AG09319 (cell line): ENCODE measurements at regions not wholly inside any gene's neighbourhood (a gene's known extent, or its start where the extent isn't known, plus 50 kb on each side); places are given as distances from the start of the nearest gene placed in this dataset.

Source experiments
- DNase-seq: peaks from one replicate; pipeline ENCODE4 v3.0.0-alpha.2; 2010; ENCODE audit warnings: low read depth; ENCODE audit errors: extremely low read depth
- TF ChIP-seq, protein P1 (sequence below): IDR thresholded peaks from 2 replicates; pipeline ENCODE4 v1.5.1; 2011; ENCODE audit warnings: low read depth, mild to moderate bottlenecking, inconsistent platforms, low read length, moderate library complexity

DNA sequence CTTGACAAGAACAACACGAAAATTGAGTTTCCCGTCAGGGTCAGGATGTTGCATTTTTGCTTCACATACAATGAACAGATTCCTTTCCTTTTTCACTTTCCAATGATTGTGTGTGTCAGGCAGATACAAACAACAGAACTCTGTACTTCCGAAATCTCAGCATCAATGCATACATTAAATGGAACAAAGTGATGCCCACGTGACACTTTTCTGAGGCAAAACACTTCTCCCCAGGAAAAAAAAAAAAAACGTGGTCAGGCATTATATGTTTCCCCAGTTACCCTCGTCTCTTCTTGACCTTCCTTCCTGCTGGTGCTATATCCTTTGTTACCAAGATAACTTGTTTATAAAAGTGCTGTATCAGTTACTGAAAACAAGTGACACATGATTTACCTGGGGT, 181.8 kb downstream of the ZNF281 start:
- no peak for DNase-seq
- TF ChIP-seq, protein P1, sequence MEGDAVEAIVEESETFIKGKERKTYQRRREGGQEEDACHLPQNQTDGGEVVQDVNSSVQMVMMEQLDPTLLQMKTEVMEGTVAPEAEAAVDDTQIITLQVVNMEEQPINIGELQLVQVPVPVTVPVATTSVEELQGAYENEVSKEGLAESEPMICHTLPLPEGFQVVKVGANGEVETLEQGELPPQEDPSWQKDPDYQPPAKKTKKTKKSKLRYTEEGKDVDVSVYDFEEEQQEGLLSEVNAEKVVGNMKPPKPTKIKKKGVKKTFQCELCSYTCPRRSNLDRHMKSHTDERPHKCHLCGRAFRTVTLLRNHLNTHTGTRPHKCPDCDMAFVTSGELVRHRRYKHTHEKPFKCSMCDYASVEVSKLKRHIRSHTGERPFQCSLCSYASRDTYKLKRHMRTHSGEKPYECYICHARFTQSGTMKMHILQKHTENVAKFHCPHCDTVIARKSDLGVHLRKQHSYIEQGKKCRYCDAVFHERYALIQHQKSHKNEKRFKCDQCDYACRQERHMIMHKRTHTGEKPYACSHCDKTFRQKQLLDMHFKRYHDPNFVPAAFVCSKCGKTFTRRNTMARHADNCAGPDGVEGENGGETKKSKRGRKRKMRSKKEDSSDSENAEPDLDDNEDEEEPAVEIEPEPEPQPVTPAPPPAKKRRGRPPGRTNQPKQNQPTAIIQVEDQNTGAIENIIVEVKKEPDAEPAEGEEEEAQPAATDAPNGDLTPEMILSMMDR: no peak
